GM12872 (cell line): ENCODE measurements at regions not wholly inside any gene's neighbourhood (a gene's known extent, or its start where the extent isn't known, plus 50 kb on each side); places are given as distances from the start of the nearest gene placed in this dataset.

Source experiments
- TF ChIP-seq, protein P1 (sequence below): IDR thresholded peaks from 3 replicates; pipeline ENCODE4 v1.5.1; 2011; ENCODE audit warnings: low read depth, mild to moderate bottlenecking, low read length, moderate library complexity; ENCODE audit not compliant: insufficient read depth

GRCh38 chr4:3818371-3818770 lies 52.2 kb downstream of the ADRA2C start:
- TF ChIP-seq, protein P1, sequence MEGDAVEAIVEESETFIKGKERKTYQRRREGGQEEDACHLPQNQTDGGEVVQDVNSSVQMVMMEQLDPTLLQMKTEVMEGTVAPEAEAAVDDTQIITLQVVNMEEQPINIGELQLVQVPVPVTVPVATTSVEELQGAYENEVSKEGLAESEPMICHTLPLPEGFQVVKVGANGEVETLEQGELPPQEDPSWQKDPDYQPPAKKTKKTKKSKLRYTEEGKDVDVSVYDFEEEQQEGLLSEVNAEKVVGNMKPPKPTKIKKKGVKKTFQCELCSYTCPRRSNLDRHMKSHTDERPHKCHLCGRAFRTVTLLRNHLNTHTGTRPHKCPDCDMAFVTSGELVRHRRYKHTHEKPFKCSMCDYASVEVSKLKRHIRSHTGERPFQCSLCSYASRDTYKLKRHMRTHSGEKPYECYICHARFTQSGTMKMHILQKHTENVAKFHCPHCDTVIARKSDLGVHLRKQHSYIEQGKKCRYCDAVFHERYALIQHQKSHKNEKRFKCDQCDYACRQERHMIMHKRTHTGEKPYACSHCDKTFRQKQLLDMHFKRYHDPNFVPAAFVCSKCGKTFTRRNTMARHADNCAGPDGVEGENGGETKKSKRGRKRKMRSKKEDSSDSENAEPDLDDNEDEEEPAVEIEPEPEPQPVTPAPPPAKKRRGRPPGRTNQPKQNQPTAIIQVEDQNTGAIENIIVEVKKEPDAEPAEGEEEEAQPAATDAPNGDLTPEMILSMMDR = no peak

- TF ChIP-seq, protein P1 = no peak
Measured at GRCh38 chr4:3819210-3819919, 53.2 kb downstream of the ADRA2C start.

- TF ChIP-seq, protein P1 = no peak
Measured at GRCh38 chr4:3820016-3820805, 54.0 kb downstream of the ADRA2C start.

GRCh38 chr4:3820806-3821579 lies 54.8 kb downstream of the ADRA2C start:
- TF ChIP-seq, protein P1 = no peak

GRCh38 chr4:3821580-3822229 lies 55.5 kb downstream of the ADRA2C start:
- TF ChIP-seq, protein P1 = no peak

- TF ChIP-seq, protein P1 = no peak
Measured at GRCh38 chr4:3822230-3822947, 56.2 kb downstream of the ADRA2C start.
